HG03280 (cell line): ENCODE measurements at regions not wholly inside any gene's neighbourhood (a gene's known extent, or its start where the extent isn't known, plus 50 kb on each side); places are given as distances from the start of the nearest gene placed in this dataset.

Experiments
- ATAC-seq: cut with Tn5 transposase; IDR thresholded peaks from one replicate; pipeline ENCODE4 v1.9.1; 2021; ENCODE audit warnings: mild to moderate bottlenecking, moderate library complexity; ENCODE audit not compliant: unreplicated experiment

DNA sequence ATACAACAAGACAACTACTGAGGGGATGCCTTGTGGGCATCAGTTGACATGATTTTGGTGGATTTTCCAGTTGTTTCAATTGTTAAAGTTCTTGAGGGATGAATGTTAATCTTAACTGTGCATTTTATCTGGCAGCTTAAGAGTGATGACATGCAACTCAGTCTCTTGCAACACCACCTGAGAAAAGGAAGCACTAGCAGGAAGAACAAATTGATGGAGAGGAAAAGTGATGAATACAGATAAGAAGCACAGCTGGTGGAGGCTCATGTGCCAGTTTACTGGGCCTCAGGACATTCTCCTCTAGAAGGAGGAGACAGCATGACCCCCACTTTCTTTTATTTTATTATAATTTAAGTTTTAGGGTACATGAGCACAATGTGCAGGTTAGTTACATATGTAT, 341.3 kb upstream of the RBMY1B start:
- no peak for ATAC-seq

DNA sequence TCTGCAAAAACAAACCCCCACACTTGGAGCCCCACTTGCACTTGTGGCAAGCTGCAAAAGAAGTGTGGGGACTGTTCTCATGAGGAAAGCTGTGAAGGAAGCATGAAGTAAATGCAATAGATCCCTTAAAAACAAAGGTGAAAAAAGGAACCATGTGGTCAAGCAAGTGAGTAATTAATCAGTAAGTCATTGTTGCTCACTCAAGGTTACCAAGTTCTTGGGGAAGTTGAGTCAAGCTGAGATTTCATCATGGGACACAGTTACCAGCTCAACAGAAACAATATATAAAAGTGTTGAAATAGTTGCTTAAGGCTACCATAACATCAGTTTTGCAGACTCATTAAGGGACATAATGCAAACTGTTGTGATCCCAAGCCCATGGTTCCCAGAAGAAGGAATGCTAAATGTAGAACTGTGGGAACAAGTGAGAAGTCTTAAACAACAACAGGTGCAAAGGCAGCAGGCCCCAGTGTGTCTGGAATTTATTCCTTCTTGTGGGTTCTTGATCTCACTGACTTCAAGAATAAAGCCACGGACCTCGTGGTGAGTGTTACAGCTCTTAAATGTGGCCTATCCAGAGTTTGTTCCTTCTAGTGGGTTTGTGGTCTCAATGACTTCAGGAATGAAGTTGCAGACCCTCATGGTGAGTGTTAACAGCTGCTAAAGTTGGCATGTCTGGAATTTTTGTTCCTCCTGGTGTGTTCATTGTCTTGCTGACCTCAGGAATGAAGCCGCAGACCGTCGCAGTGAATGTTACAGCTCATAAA, 336.3 kb upstream of the RBMY1B start:
- no peak for ATAC-seq

DNA sequence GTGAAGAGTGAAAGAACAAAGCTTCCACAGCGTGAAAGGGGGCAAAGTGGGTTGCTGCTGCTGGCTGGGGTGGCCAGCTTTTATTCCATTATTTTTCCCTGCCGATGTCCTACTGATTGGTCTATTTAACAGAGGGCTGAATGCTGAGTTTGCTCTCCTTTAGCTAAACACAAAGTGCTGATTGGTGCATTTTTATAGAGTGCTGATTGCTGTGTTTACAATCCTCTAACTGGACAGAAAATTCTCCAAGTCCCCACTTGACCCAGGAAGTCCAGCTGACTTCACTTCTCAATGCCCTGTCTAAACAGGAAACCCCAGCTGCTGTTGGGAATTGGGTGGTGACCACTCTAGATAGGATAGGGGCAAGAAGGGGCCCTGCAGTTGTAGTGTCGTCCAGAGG, 335.6 kb upstream of the RBMY1B start:
- ATAC-seq, result no peak

DNA sequence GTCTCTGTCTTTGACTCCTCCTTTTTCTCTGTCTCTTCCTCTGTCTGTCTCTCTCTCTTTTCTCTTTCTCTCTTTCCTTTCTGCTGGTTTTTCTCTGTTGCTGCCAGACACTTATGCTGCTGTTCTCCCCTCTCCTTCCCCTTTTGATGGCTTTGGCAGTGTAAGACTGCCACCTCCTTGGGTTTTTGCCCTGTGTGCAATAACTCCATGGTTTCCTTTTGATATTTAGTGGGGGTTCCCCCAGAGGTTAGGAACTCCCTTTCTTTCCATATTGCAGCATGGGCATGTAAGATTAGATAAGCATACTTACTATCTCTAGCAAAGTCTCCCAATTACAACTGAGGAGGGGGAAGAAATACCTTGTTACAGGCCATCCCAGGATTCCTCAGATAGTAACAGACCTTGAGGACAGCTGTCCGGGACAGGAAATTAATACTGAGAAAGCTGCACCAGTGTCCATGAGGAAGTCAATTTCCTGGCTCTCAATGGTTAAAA, 333.8 kb upstream of the RBMY1B start:
- no peak for ATAC-seq

DNA sequence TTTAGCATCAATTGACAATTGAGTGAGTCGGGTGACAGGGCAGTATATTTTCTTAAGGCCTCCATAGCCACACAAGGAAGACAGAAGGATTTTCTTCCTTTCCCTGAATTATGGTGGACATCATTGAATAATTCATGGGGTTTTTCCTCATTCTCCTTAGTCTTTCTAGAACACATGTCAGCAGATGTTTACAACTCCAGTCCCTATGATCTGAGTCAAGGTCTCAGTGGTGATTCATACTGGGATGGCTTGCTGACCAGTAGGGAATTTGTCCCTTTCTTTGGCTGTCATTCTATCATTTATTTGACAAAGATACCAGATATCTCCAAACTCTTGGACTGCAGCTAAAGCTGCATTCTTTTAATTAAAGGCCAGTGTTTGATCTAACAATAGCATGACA, 332.9 kb upstream of the RBMY1B start:
- no peak for ATAC-seq

DNA sequence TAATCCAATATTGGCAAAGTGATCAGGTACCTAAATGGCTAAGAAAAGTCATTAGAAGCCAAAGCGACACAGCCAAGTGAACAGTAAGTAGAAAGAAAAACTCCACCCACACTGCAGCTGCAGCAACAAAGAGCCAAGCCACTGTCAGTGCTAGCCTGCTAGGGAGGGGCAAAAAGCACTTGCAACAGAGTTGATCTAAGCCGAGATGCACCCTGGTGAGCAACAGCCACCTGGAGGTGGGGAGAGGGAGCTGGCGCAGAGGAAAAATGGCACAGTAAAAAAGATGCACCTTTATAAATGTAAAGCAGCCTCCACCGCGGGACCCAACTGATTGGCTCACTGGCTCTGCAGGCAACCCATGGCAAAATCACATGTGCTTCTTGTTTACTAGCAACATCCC, 330.2 kb upstream of the RBMY1B start:
- ATAC-seq, result no peak

DNA sequence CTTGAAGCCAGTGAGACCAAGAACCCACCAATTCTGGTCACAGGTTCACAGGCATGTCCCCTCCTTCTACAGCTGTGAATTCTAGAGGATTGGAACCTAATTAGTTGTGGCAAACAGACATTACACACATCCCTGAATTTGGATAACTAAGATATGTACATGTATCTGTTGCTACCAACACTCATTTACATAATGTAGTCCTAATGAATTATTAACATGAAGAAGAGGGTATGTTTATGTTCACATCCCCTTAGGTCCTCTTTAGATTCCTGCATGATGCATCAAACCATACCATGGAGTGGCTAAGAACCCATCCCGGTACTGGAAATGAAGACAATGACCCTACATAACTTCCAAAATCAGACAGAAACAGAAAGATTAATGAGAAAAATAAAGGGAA, 326.9 kb upstream of the RBMY1B start:
- no peak for ATAC-seq

DNA sequence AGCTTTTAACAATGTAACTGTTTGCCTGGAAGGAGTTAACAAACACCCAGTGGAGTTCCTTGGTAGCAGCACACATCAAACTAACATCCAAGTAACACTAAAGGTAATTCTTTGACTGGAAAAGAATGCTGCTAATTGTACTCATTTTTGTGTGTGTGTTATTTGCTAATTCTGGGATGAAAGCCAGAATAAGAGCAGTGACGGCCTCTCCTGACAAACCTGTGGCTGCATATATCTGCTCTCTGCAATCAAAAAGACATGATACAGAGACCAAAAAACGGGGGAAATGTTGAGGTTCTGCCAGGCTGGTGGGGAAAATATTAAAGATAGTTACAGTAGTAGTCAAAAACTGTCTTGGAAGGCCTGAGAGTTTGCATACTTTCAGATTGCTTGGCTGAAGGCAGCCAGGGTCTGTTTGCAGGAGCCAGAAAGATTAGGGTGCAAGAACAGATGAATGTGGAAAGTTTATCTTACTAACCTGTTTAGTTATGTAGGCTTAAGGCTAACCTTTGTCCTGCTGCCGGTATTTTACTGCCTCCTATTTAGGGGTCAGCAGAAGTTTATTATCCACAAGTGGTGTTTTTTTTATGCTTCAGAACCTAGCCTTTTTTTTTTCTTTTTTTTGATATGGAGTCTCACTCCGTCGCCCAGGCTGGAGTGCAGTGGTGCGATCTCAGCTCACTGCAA, 325.6 kb upstream of the RBMY1B start:
- no peak for ATAC-seq

DNA sequence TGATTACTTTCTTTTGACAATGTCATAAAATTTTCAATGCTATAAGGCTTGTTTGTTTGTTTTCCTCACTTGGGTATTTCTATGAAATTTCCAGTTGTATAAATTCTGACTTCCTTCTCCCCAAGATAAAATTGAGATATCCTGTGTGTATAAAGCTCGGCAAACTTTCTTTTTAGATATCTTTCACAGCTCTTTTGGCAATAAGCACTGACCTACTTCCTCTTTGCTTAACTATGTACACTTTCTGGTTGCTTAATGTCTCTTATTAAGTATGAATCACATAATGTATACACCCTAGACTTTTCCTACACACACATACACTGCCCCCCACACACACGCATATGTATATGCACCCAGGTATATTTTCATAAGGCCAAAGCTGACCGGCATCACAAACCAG, 318.4 kb upstream of the RBMY1B start:
- ATAC-seq, result no peak

DNA sequence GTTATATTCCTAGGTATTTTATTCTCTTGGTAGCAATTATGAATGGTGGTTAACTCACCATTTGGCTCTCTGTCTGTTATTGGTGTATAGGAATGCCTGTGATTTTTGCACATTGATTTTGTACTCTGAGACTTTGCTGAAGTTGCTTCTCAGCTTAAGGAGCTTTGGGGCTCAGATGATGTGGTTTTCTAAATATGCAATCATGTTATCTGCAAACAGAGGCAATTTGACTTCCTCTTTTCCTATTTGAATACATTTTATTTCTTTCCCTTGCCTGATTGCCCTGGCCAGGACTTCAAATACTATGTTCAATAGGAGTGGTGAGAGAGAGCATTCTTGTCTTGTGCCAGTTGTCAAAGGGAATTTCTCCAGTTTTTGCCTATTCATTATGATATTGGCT, 310.9 kb upstream of the RBMY1B start:
- no peak for ATAC-seq

DNA sequence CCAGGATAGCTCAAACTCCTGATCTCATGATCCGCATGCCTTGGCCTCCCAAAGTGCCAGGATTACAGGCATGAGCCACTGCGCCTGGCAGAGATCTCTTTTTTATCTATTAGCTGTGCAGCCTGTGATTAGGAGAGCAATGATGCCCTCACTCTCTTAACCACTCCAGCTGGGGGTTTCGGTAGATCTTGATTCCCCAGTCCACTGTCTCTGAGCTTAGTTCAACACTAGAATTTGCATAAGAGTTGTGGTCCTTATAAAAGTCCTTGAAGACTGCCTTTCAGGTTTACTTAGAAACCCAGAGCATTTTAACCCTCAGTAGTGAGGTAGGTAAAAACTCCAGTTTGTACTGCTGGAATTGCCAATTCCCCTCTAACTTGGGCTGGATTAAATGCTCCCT, 283.3 kb upstream of the RBMY1B start:
- ATAC-seq, result peak; percentile 94

DNA sequence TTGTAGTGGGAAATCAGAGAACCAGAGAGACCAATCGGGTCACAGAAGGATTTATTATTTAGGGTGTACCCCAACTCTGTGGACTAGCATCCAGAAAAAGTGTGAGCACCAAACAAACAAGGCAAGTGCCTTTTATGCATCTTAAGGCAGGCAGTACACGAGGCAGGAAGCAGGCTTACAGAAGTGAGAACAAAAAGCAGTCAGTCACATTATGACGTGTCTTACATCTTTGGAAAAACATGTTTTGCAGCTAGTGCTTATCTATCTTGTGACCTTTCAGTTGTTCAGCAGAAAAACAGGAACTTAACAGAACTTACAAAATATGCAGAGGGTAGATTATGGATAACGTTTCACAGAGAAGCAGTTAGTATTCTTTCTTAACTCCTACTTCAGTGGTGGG, 270.9 kb upstream of the RBMY1B start:
- ATAC-seq, result peak; percentile 99

DNA sequence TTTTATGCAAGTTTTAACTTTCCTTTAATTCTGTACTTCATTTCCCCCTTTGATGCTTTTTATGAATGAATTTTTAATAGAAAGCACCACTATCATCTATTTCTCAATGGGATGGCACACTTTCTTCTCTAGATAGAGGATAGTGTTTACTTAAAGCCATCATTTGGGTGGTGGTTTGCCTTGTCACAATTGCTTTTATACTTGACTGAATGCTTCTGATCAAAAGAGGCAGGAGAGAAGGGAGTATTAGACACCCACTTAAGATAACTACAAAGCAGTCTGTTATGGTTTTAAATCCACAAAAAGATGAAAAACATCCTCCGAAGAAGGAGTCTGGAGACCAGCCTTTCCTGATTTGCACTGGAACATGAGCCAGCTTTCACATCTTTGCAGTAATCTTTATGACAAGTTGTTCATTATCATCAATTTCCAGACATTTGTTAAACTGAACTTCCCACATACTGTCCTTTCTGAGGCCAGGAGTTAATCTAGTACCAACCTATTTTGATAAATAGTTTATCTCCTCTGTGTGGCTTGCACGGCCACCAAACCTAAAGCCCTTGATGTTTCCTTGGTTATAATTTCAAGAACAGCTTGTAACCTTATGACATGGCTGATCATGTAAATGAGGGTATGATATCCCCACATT, 270.4 kb upstream of the RBMY1B start:
- no peak for ATAC-seq

DNA sequence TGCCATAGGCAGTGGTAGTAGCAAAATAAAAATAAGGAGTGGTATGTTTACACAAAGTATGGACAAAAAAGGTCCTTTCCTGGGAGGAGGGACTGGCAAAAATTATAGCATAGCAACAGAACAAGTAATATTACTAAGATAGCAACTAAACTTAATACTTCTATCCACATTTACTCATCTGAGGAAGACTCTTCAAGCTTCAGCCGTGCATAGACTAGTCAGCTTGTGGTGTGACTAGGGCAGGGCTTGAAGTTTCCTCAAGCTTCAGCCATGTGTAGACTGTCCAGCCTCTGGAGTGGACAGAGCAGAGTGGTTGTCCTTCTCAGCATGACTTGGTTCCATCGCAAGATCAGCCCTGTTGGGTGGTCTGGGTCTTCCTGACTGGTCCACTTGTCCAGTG, 268.3 kb upstream of the RBMY1B start:
- ATAC-seq, result no peak

DNA sequence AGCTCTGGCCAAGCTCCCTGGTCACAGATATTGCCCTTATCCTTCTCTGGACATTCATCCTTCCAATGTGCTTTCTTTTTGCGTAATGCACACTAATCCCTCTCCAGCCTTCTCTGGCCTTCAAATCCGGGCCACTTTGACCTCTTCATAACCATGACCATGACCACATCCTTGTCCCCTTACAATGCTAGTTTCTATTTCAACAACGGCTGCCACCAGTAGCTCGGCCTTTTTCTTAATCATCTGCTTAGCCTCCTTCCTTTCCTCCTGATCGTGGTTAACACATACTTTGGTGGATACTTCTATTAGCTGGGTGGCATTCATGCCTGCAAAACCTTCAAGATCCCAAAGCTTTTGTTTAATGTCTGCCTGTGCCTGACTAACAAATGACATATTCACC, 264.4 kb upstream of the RBMY1B start:
- ATAC-seq, result no peak

DNA sequence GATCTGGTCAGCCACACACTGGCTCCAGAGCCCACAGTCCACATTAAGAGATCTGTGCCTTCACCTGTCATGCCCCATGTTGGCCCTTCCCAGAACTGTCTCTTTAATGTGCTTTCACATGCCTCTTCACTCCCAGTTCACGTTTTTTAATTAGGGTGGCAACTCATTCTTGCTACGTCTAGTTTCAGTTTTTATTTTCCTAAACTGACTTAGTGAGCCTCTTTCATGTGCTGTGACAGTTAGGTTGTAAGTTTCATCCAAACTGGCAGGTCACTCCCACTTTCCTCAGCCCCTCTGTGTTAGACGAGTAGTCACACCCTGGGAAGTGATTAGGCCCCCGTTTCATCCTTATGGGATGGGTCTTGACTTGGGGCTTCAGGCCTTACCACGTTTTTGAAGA, 262.5 kb upstream of the RBMY1B start:
- ATAC-seq, result no peak

DNA sequence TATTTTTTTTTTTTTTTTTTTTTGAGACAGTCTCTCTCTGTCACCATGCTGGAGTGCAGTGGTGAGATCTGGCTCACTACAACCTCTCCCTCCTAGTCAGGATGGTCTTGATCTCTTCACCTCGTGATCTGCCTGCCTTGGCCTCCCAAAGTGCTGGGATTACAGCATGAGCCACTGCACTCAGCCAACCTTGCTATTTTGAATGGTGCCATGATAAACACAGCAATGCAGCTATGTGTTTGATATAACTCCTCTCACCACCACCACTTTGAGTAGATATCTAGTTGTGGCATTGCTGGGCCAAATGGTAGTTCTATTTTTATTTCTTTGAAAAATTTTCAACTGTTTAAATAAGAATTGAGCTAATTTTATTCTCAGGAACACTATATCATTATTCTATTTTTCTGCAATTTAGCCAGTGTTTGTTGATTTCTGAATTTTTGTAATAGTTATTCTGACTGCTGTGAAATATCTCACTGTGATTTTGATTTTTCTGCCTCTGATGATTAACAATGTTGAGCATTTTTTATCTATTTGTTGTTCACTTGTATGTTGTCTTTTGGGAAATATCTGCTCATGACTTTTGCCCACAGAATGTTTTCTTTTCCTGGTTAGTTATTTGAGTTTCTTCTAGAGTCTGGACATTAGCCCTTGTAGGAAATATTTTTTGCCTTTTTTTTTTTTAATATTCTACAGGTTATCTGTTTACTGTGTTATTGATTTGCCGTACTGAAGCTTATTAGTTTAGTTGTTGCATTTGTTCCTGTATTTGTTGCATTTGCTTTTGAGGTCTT, 257.5 kb upstream of the RBMY1B start:
- no peak for ATAC-seq

DNA sequence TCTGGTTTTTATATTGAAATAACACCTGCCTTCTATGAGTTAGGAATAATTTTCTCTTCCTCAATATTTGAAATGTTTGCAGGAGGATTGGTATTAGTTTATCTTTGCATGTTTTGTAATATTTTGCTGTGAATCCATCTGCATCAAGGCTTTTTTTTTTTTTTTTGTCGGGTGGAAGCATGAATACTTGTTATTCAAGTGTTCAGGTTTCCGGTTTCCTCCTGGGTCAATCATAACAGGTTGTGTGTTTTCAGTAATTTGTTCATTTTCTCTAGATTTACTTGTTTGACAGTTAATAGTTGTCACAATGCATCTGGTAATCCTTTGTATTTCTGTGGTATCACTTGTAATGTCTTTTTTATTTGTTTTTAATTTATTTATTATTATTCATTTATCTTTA, 256.7 kb upstream of the RBMY1B start:
- ATAC-seq, result no peak

DNA sequence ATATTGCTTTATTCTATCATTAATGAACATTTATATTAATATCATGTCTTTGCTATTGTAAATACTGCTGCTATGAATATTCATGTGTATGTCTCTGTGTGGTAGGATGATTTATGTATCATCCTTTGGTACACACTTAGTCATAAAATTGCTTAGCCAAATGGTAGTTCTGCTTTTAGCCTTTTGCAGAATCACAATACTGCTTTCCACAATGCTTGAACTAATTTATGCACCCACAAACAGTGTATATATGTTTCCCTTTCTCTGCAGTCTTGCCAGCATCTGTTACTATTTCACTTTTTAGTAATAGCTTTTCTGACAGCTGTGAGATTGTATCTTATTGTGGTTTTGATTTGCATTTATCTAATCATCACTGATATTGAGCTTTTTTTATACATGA, 254.3 kb upstream of the RBMY1B start:
- ATAC-seq, result peak; percentile 74

DNA sequence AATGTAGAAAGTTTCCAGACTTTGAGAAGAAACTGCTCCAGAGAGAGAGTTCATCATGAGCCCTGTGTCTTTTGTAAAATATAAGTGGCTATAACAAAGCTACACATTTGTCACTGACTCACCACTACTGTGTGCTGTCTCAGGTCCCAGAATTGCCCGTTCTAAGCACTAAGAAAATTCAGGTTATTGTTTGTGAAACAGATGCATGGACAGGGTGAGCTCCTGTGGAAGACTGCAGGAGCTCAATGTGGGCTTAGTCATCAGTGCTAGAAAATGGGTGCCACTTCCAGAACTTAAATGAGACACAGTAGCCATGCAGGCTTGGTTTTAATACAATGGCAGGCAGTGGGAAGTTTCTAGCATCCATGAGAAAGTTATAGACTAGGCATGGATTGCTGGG, 251.4 kb upstream of the RBMY1B start:
- no peak for ATAC-seq

DNA sequence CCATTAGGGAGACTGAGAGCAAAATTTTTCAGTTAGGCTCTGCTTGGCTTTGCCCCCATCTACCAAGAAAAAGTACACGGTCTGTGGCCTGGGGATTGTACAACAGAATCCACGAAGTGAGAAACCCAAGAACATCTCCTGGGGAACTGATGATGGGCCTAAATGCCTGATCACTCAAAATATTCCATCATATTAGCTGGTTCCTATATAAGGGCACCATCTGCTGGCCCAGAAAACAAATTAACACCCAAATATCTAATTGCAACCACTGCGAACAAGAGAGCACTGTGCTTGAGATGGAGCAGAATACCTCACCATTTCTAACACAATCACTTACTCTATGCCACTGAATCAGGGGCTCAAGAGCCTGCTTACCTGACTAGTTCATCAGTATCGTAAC, 250.8 kb upstream of the RBMY1B start:
- ATAC-seq, result peak; percentile 55
